ENCODE measurements at regions not wholly inside any gene's neighbourhood (a gene's known extent, or its start where the extent isn't known, plus 50 kb on each side); places are given as distances from the start of the nearest gene placed in this dataset.

GRCh38 chr17:69605571-69605970 is 191.1 kb downstream of the MAP2K6 start:
- 90 to 91% methylated on average over 5 of the region's 5 CpGs for WGBS, 2 donors
- no peaks in the 10 kb centered on the region for H3K9me3 ChIP-seq

GRCh38 chr17:69606142-69606800 is 191.8 kb downstream of the MAP2K6 start:
- H3K27me3 ChIP-seq = no peaks in the 10 kb centered on the region
- no peak overlapping the region for H3K27ac ChIP-seq
- TF ChIP-seq POLR2A (IDR thresholded peaks at IDR 0.05) (no peak), CTCF (IDR thresholded peaks at IDR 0.05) (no peak), EP300 (IDR thresholded peaks at IDR 0.05) (no peak), POLR2AphosphoS5 (IDR thresholded peaks at IDR 0.05) (no peak)
- ATAC-seq (ENCODE audit: low FRiP score in 2 of 2) (no peak), DNase-seq (no peak)
- no peaks in the 10 kb centered on the region for H3K36me3 ChIP-seq
- no peaks in the 10 kb centered on the region for H3K9me3 ChIP-seq
- WGBS, 2 donors = 67 to 82% methylated on average over 5 of the region's 5 CpGs
- peaks cover 4 to 25% (median 13%) of the 10 kb centered on the region in 4 donors for H3K4me1 ChIP-seq
- H3K4me3 ChIP-seq = no peak overlapping the region

More at GRCh38 chr17:69605571-69605970, 191.1 kb downstream of the MAP2K6 start:
- ATAC-seq (ENCODE audit: low FRiP score in 2 of 2) (no peak), DNase-seq (no peak)
- H3K36me3 ChIP-seq = no peaks in the 10 kb centered on the region
- TF ChIP-seq POLR2AphosphoS5 (IDR thresholded peaks at IDR 0.05) (no peak), POLR2A (IDR thresholded peaks at IDR 0.05) (no peak)
- no peak overlapping the region for H3K27ac ChIP-seq
- H3K27me3 ChIP-seq = no peaks in the 10 kb centered on the region
- no peak overlapping the region for H3K4me3 ChIP-seq
- peaks cover 4 to 25% (median 13%) of the 10 kb centered on the region in 4 donors for H3K4me1 ChIP-seq

- peaks cover 4 to 25% (median 13%) of the 10 kb centered on the region in 4 donors for H3K4me1 ChIP-seq
- no peak for TF ChIP-seq POLR2A (IDR thresholded peaks at IDR 0.05)
- no peak for TF ChIP-seq EP300 (IDR thresholded peaks at IDR 0.05)
- TF ChIP-seq POLR2AphosphoS5 (IDR thresholded peaks at IDR 0.05) = no peak
- TF ChIP-seq CTCF (IDR thresholded peaks at IDR 0.05) = peak in 5 of 6 experiments; percentile 26 to 73 (median 64)
- WGBS, 2 donors = 14 to 21% methylated on average over 6 of the region's 6 CpGs
These were observed 192.8 kb downstream of the MAP2K6 start for GRCh38 chr17:69607162-69607834.

GRCh38 chr17:69608141-69608540 is 193.6 kb downstream of the MAP2K6 start:
- DNase-seq = no peak
- peaks cover 4 to 25% (median 13%) of the 10 kb centered on the region in 4 donors for H3K4me1 ChIP-seq
- H3K27ac ChIP-seq = peak overlapping the region in 2 of 4 donors; percentile 13 to 61
- no peaks in the 10 kb centered on the region for H3K36me3 ChIP-seq
- H3K9me3 ChIP-seq = no peaks in the 10 kb centered on the region
- WGBS, 2 donors = 89 to 91% methylated on average over 2 of the region's 2 CpGs
- no peak overlapping the region for H3K4me3 ChIP-seq
- TF ChIP-seq EP300 (IDR thresholded peaks at IDR 0.05) = no peak
- no peak for TF ChIP-seq POLR2A (IDR thresholded peaks at IDR 0.05)
- no peak for TF ChIP-seq CTCF (IDR thresholded peaks at IDR 0.05)
- TF ChIP-seq POLR2AphosphoS5 (IDR thresholded peaks at IDR 0.05) = no peak
- H3K27me3 ChIP-seq = no peaks in the 10 kb centered on the region
- ATAC-seq (ENCODE audit: low FRiP score in 2 of 2) = no peak

More at GRCh38 chr17:69607162-69607834, 192.8 kb downstream of the MAP2K6 start:
- DNase-seq = peak in 1 of 2 donors; percentile 69
- Histone ChIP-seq H3K4me3 (no peak overlapping the region), H3K27ac (no peak overlapping the region), H3K27me3 (no peaks in the 10 kb centered on the region), H3K9me3 (no peaks in the 10 kb centered on the region), H3K36me3 (no peaks in the 10 kb centered on the region)
- peak; percentile 65 to 88 for ATAC-seq (ENCODE audit: low FRiP score in 2 of 2)

GRCh38 chr17:69608808-69609472 is 194.4 kb downstream of the MAP2K6 start:
- no peak overlapping the region for H3K4me3 ChIP-seq
- WGBS, 2 donors = 56 to 61% methylated on average over 4 of the region's 4 CpGs

More at GRCh38 chr17:69608808-69609472, 194.4 kb downstream of the MAP2K6 start:
- Histone ChIP-seq H3K27ac (peak overlapping the region in 2 of 4 donors; percentile 13 to 61), H3K9me3 (no peaks in the 10 kb centered on the region), H3K4me1 (peaks cover 4 to 25% (median 13%) of the 10 kb centered on the region in 4 donors), H3K27me3 (no peaks in the 10 kb centered on the region), H3K36me3 (no peaks in the 10 kb centered on the region)
- ATAC-seq (ENCODE audit: low FRiP score in 2 of 2) (peak; percentile 55 to 85), DNase-seq (no peak)
- no peak for TF ChIP-seq CTCF (IDR thresholded peaks at IDR 0.05)
- no peak for TF ChIP-seq EP300 (IDR thresholded peaks at IDR 0.05)
- TF ChIP-seq POLR2A (IDR thresholded peaks at IDR 0.05) = no peak
- TF ChIP-seq POLR2AphosphoS5 (IDR thresholded peaks at IDR 0.05) = no peak

Data from upper lobe of left lung (tissue), 6 donors.